ENCODE measurements at regions not wholly inside any gene's neighbourhood (a gene's known extent, or its start where the extent isn't known, plus 50 kb on each side); places are given as distances from the start of the nearest gene placed in this dataset.

DNA sequence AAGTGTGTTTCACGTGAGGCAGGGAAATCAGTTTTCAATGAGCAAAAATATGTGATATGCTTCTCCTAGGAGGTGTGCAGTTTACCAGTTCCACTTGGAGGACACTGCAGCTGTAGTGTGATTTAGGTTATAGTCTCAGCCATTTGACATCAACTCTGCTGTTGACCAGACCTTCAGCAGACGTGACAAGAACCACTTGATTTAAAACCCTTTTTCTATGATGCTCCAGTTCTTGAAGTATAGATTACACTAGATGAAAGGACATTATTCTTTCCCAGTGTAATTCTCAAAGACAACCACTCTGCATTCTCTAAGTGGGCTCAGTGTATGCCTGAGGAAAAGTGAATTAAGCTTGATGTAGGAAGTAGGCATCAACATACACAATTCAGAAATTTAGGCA lies 480.8 kb downstream of the TBC1D32 start (continued):
- TF ChIP-seq, protein P1, sequence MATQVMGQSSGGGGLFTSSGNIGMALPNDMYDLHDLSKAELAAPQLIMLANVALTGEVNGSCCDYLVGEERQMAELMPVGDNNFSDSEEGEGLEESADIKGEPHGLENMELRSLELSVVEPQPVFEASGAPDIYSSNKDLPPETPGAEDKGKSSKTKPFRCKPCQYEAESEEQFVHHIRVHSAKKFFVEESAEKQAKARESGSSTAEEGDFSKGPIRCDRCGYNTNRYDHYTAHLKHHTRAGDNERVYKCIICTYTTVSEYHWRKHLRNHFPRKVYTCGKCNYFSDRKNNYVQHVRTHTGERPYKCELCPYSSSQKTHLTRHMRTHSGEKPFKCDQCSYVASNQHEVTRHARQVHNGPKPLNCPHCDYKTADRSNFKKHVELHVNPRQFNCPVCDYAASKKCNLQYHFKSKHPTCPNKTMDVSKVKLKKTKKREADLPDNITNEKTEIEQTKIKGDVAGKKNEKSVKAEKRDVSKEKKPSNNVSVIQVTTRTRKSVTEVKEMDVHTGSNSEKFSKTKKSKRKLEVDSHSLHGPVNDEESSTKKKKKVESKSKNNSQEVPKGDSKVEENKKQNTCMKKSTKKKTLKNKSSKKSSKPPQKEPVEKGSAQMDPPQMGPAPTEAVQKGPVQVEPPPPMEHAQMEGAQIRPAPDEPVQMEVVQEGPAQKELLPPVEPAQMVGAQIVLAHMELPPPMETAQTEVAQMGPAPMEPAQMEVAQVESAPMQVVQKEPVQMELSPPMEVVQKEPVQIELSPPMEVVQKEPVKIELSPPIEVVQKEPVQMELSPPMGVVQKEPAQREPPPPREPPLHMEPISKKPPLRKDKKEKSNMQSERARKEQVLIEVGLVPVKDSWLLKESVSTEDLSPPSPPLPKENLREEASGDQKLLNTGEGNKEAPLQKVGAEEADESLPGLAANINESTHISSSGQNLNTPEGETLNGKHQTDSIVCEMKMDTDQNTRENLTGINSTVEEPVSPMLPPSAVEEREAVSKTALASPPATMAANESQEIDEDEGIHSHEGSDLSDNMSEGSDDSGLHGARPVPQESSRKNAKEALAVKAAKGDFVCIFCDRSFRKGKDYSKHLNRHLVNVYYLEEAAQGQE (IDR thresholded peaks at IDR 0.05; ENCODE audit: low read depth, low read length): no peak
- TF ChIP-seq RFX5 (IDR thresholded peaks at IDR 0.05; ENCODE audit: low read length) (no peak), CHD2 (IDR thresholded peaks at IDR 0.05; ENCODE audit: low read length, partially characterized antibody) (no peak)
- TF ChIP-seq, protein P2, sequence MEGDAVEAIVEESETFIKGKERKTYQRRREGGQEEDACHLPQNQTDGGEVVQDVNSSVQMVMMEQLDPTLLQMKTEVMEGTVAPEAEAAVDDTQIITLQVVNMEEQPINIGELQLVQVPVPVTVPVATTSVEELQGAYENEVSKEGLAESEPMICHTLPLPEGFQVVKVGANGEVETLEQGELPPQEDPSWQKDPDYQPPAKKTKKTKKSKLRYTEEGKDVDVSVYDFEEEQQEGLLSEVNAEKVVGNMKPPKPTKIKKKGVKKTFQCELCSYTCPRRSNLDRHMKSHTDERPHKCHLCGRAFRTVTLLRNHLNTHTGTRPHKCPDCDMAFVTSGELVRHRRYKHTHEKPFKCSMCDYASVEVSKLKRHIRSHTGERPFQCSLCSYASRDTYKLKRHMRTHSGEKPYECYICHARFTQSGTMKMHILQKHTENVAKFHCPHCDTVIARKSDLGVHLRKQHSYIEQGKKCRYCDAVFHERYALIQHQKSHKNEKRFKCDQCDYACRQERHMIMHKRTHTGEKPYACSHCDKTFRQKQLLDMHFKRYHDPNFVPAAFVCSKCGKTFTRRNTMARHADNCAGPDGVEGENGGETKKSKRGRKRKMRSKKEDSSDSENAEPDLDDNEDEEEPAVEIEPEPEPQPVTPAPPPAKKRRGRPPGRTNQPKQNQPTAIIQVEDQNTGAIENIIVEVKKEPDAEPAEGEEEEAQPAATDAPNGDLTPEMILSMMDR (IDR thresholded peaks at IDR 0.05): no peak

DNA sequence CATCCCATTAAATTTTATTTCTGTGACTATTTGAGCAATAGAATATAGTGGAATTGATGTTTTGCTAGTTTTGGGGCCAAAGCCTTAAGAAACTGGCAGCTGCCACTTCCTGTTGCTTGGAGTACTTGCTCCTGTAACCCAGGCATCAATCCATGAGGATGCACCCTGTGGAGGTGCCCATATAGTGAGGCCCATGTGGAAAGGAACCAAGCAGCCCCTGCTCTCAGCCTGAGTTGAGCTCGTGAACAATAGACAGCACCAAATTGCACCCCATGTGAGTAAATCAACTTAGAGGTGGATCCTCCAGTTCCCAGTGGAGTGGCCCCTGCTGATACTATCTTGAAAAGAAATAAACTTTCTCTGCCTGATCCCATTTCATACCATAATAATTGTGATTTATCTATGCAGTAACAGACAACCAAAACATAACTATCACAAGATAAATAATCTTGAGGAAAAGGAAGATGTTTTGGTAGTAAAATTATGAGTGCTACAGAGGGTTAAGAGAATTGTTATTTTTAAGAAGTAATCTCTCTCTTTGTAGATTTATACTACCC lies 481.9 kb downstream of the TBC1D32 start:
- CTCF ChIA-PET: no interaction called here
- DNase-seq: no peak
- no peaks in the 10 kb centered on the region for H4K20me1 ChIP-seq (ENCODE audit: insufficient read depth)
- H2AFZ ChIP-seq (ENCODE audit: low read depth): no peak overlapping the region
- H3K9ac ChIP-seq: no peak overlapping the region
- TF ChIP-seq, protein P3, sequence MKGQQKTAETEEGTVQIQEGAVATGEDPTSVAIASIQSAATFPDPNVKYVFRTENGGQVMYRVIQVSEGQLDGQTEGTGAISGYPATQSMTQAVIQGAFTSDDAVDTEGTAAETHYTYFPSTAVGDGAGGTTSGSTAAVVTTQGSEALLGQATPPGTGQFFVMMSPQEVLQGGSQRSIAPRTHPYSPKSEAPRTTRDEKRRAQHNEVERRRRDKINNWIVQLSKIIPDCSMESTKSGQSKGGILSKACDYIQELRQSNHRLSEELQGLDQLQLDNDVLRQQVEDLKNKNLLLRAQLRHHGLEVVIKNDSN (IDR thresholded peaks at IDR 0.05; ENCODE audit: borderline replicate concordance, low read depth): no peak
- TF ChIP-seq, protein P4, sequence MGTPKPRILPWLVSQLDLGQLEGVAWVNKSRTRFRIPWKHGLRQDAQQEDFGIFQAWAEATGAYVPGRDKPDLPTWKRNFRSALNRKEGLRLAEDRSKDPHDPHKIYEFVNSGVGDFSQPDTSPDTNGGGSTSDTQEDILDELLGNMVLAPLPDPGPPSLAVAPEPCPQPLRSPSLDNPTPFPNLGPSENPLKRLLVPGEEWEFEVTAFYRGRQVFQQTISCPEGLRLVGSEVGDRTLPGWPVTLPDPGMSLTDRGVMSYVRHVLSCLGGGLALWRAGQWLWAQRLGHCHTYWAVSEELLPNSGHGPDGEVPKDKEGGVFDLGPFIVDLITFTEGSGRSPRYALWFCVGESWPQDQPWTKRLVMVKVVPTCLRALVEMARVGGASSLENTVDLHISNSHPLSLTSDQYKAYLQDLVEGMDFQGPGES (IDR thresholded peaks at IDR 0.05; ENCODE audit: low read depth, low read length): no peak
- TF ChIP-seq CHD2 (IDR thresholded peaks at IDR 0.05; ENCODE audit: low read length, partially characterized antibody) (no peak), ELF1 (IDR thresholded peaks at IDR 0.05) (no peak), SMC3 (IDR thresholded peaks at IDR 0.05; ENCODE audit: low read depth, low read length) (no peak), NRF1 (IDR thresholded peaks at IDR 0.05; ENCODE audit: low read depth, low read length) (no peak), GABPA (IDR thresholded peaks at IDR 0.05; ENCODE audit: low read depth) (no peak), EP300 (IDR thresholded peaks at IDR 0.05; ENCODE audit: borderline replicate concordance in 1 of 2, low read depth in 1 of 2, low read length in 1 of 2) (no peak), POLR2AphosphoS5 (IDR thresholded peaks at IDR 0.05; ENCODE audit: low read depth, low read length) (no peak), GATA2 (CRISPR knock-in tag; IDR thresholded peaks at IDR 0.05) (no peak), RXRA (IDR thresholded peaks at IDR 0.05; ENCODE audit: borderline replicate concordance, low read depth) (no peak)
- TF ChIP-seq, protein P5, sequence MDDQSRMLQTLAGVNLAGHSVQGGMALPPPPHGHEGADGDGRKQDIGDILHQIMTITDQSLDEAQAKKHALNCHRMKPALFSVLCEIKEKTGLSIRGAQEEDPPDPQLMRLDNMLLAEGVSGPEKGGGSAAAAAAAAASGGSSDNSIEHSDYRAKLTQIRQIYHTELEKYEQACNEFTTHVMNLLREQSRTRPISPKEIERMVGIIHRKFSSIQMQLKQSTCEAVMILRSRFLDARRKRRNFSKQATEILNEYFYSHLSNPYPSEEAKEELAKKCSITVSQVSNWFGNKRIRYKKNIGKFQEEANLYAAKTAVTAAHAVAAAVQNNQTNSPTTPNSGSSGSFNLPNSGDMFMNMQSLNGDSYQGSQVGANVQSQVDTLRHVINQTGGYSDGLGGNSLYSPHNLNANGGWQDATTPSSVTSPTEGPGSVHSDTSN (IDR thresholded peaks at IDR 0.05): no peak
- TF ChIP-seq, protein P2 (IDR thresholded peaks at IDR 0.05): no peak
- no peak overlapping the region for H3K27ac ChIP-seq (ENCODE audit: low read depth in 2 of 2, low read length in 1 of 2)
- H3K4me1 ChIP-seq (ENCODE audit: control insufficient read depth in 1 of 2, insufficient read depth in 2 of 2, low read depth in 1 of 2, low read length in 1 of 2): no peaks in the 10 kb centered on the region
- POLR2A ChIA-PET: no interaction called here
- H3K27me3 ChIP-seq (ENCODE audit: insufficient read depth): no peaks in the 10 kb centered on the region
- WGBS (ENCODE audit: low lambda C conversion rate): 6% methylated on average over 1 of the region's 1 CpG
- no peaks in the 10 kb centered on the region for H3F3A ChIP-seq (replicated peaks; ENCODE audit: insufficient read depth)
- H3K9me3 ChIP-seq: no peaks in the 10 kb centered on the region
- no peaks in the 10 kb centered on the region for H3K79me2 ChIP-seq (ENCODE audit: insufficient read depth)
- H3K9me2 ChIP-seq: no peaks in the 10 kb centered on the region
- no peaks in the 10 kb centered on the region for H3K36me3 ChIP-seq (replicated peaks in 1 of 2; ENCODE audit: control insufficient read depth in 1 of 2, insufficient read depth in 2 of 2, low read length in 1 of 2)
- H3K4me3 ChIP-seq (ENCODE audit: low read depth in 2 of 2, low read length in 1 of 2): no peak overlapping the region
- H3K4me2 ChIP-seq: no peak overlapping the region
